ENCODE measurements at regions not wholly inside any gene's neighbourhood (a gene's known extent, or its start where the extent isn't known, plus 50 kb on each side); places are given as distances from the start of the nearest gene placed in this dataset.
"Not testable (repeated sequence)": the region's sequence is repeated elsewhere in the genome, so short reads cannot be mapped to it uniquely, and the experiment has no call there.

GRCh38 chr17:51435171-51435552 lies 174.8 kb downstream of the UTP18 start:
- peak in 1 of 2 donors; percentile 24 for DNase-seq (ENCODE audit: low read depth in 2 of 2)

GRCh38 chr17:51435641-51436091 lies 175.3 kb downstream of the UTP18 start:
- peak in 1 of 2 donors; percentile 38 for DNase-seq (ENCODE audit: low read depth in 2 of 2)

GRCh38 chr17:51439395-51440229 lies 179.3 kb downstream of the UTP18 start:
- no peak for DNase-seq (ENCODE audit: low read depth in 2 of 2)

GRCh38 chr17:51441431-51441830 lies 181.1 kb downstream of the UTP18 start:
- DNase-seq (ENCODE audit: low read depth in 2 of 2) = no peak

- no peak for DNase-seq (ENCODE audit: low read depth in 2 of 2)
Observed at GRCh38 chr17:51442088-51442865, 181.9 kb downstream of the UTP18 start.

GRCh38 chr17:51443646-51444045 lies 183.3 kb downstream of the UTP18 start:
- DNase-seq (ENCODE audit: low read depth in 2 of 2) = no peak

- no peak for DNase-seq (ENCODE audit: low read depth in 2 of 2)
Observed at GRCh38 chr17:51445946-51446345, 185.6 kb downstream of the UTP18 start.

GRCh38 chr17:51454456-51454978 lies 194.2 kb downstream of the UTP18 start:
- DNase-seq (ENCODE audit: low read depth in 2 of 2) = no peak

- DNase-seq (ENCODE audit: low read depth in 2 of 2) = no peak
Observed at GRCh38 chr17:51455211-51455610, 194.9 kb downstream of the UTP18 start.

- DNase-seq (ENCODE audit: low read depth in 2 of 2) = no peak
Observed at GRCh38 chr17:51455931-51456330, 195.6 kb downstream of the UTP18 start.

GRCh38 chr17:51456942-51457341 lies 196.6 kb downstream of the UTP18 start:
- DNase-seq (ENCODE audit: low read depth in 2 of 2) = no peak

- peak; percentile 31 to 32 for DNase-seq (ENCODE audit: low read depth in 2 of 2)
Observed at GRCh38 chr17:51461578-51462004, 201.2 kb downstream of the UTP18 start.

- no peak for DNase-seq (ENCODE audit: low read depth in 2 of 2)
Observed at GRCh38 chr17:51463353-51463752, 203.0 kb downstream of the UTP18 start.

GRCh38 chr17:51467336-51467735 lies 207.0 kb downstream of the UTP18 start:
- no peak for DNase-seq (ENCODE audit: low read depth in 2 of 2)

- no peak for DNase-seq (ENCODE audit: low read depth in 2 of 2)
Observed at GRCh38 chr17:51472670-51473205, 212.4 kb downstream of the UTP18 start.

GRCh38 chr17:51474764-51475163 lies 214.4 kb downstream of the UTP18 start:
- no peak for DNase-seq (ENCODE audit: low read depth in 2 of 2)

- no peak for DNase-seq (ENCODE audit: low read depth in 2 of 2)
Observed at GRCh38 chr17:51475730-51476129, 215.4 kb downstream of the UTP18 start.

GRCh38 chr17:51479303-51479702 lies 219.0 kb downstream of the UTP18 start:
- DNase-seq (ENCODE audit: low read depth in 2 of 2) = no peak

GRCh38 chr17:51481370-51481769 lies 221.0 kb downstream of the UTP18 start:
- no peak for DNase-seq (ENCODE audit: low read depth in 2 of 2)

GRCh38 chr17:51482248-51482647 lies 221.9 kb downstream of the UTP18 start:
- DNase-seq (ENCODE audit: low read depth in 2 of 2) = not testable (repeated sequence)

GRCh38 chr17:51486091-51486490 lies 225.7 kb downstream of the UTP18 start:
- DNase-seq (ENCODE audit: low read depth in 2 of 2) = no peak

- DNase-seq (ENCODE audit: low read depth in 2 of 2) = no peak
Observed at GRCh38 chr17:51486885-51487520, 226.7 kb downstream of the UTP18 start.
